ENCODE measurements at regions not wholly inside any gene's neighbourhood (a gene's known extent, or its start where the extent isn't known, plus 50 kb on each side); places are given as distances from the start of the nearest gene placed in this dataset.

- TF ChIP-seq CTCF (IDR thresholded peaks at IDR 0.05; ENCODE audit: insufficient read depth, low read depth, low read length, missing control alignments) = no peak
- DNase-seq (ENCODE audit: low read depth) = no peak
- no peak overlapping the region for H3K4me3 ChIP-seq (ENCODE audit: low read depth, low read length)
Observed at GRCh38 chr4:170723171-170723570, 633.4 kb upstream of the AADAT start.

- DNase-seq (ENCODE audit: low read depth) = no peak
- H3K4me3 ChIP-seq (ENCODE audit: low read depth, low read length) = no peak overlapping the region
- TF ChIP-seq CTCF (IDR thresholded peaks at IDR 0.05; ENCODE audit: insufficient read depth, low read depth, low read length, missing control alignments) = no peak
Observed at GRCh38 chr4:170721812-170722373, 632.1 kb upstream of the AADAT start.

GRCh38 chr4:170716868-170717267 is 627.1 kb upstream of the AADAT start:
- TF ChIP-seq CTCF (IDR thresholded peaks at IDR 0.05; ENCODE audit: insufficient read depth, low read depth, low read length, missing control alignments) = no peak
- no peak overlapping the region for H3K4me3 ChIP-seq (ENCODE audit: low read depth, low read length)
- DNase-seq (ENCODE audit: low read depth) = peak; percentile 29

GRCh38 chr4:170705907-170706306 is 616.2 kb upstream of the AADAT start:
- TF ChIP-seq CTCF (IDR thresholded peaks at IDR 0.05; ENCODE audit: insufficient read depth, low read depth, low read length, missing control alignments) = no peak
- H3K4me3 ChIP-seq (ENCODE audit: low read depth, low read length) = no peak overlapping the region
- DNase-seq (ENCODE audit: low read depth) = peak; percentile 52

DNA sequence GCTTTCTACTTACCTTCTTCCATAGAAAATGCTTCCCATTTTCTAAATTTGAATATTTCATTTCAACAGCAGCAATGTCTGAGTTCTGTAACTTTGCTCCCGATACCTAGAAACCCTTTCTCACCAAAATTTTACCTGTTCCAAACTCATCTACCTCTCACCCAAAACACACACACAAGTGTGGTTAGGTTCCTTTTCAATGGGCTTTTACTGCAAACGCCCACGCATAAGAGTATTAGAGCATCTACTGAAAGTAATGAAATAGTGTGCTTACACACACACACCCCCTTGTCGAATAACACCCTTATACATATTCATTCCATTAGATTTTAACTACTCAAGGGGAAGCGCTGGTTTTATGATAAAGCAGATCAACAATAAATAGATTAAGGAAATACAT is 610.3 kb upstream of the AADAT start:
- DNase-seq (ENCODE audit: low read depth) = no peak
- H3K4me3 ChIP-seq (ENCODE audit: low read depth, low read length) = no peak overlapping the region
- no peak for TF ChIP-seq CTCF (IDR thresholded peaks at IDR 0.05; ENCODE audit: insufficient read depth, low read depth, low read length, missing control alignments)

GRCh38 chr4:170698334-170698733 is 608.6 kb upstream of the AADAT start:
- TF ChIP-seq CTCF (IDR thresholded peaks at IDR 0.05; ENCODE audit: insufficient read depth, low read depth, low read length, missing control alignments) = no peak
- peak overlapping the region; percentile 53 for H3K4me3 ChIP-seq (ENCODE audit: low read depth, low read length)
- peak; percentile 57 for DNase-seq (ENCODE audit: low read depth)

DNA sequence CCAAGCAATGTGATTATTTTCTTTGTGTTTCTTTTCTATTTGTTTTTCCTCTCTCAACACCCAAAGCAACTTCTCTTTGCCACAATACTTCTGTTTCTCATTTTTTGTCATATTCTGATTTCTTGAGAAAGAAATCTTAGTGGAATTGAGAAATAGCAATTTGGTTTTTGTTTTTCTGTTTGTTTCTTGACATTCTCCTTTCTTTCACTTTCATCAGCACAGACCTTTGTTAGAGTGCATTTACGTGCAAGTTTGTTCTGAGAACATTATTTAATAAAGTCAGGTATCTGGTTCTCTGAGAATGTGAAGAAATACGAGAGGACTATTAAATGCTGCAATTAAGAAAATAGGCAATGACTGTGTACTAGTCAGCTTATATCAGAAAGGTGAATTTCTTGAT is 608.1 kb upstream of the AADAT start:
- peak overlapping the region; percentile 53 for H3K4me3 ChIP-seq (ENCODE audit: low read depth, low read length)
- peak; percentile 57 for DNase-seq (ENCODE audit: low read depth)
- no peak for TF ChIP-seq CTCF (IDR thresholded peaks at IDR 0.05; ENCODE audit: insufficient read depth, low read depth, low read length, missing control alignments)
